ENCODE measurements at regions not wholly inside any gene's neighbourhood (a gene's known extent, or its start where the extent isn't known, plus 50 kb on each side); places are given as distances from the start of the nearest gene placed in this dataset.

- no peak for DNase-seq (ENCODE audit: low read depth)
Observed at GRCh38 chr6:90905351-90905750, 318.5 kb upstream of the MAP3K7 start.

GRCh38 chr6:90900034-90900433 is 313.2 kb upstream of the MAP3K7 start:
- H3K4me3 ChIP-seq (ENCODE audit: low read length): no peak overlapping the region
- no peak for DNase-seq (ENCODE audit: low read depth)
- TF ChIP-seq, protein P1, sequence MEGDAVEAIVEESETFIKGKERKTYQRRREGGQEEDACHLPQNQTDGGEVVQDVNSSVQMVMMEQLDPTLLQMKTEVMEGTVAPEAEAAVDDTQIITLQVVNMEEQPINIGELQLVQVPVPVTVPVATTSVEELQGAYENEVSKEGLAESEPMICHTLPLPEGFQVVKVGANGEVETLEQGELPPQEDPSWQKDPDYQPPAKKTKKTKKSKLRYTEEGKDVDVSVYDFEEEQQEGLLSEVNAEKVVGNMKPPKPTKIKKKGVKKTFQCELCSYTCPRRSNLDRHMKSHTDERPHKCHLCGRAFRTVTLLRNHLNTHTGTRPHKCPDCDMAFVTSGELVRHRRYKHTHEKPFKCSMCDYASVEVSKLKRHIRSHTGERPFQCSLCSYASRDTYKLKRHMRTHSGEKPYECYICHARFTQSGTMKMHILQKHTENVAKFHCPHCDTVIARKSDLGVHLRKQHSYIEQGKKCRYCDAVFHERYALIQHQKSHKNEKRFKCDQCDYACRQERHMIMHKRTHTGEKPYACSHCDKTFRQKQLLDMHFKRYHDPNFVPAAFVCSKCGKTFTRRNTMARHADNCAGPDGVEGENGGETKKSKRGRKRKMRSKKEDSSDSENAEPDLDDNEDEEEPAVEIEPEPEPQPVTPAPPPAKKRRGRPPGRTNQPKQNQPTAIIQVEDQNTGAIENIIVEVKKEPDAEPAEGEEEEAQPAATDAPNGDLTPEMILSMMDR (conservative IDR thresholded peaks at IDR 0.05; ENCODE audit: low read length): no peak

More at GRCh38 chr6:90905351-90905750, 318.5 kb upstream of the MAP3K7 start:
- TF ChIP-seq, protein P1 (conservative IDR thresholded peaks at IDR 0.05; ENCODE audit: low read length): no peak
- H3K4me3 ChIP-seq (ENCODE audit: low read length): no peak overlapping the region

DNA sequence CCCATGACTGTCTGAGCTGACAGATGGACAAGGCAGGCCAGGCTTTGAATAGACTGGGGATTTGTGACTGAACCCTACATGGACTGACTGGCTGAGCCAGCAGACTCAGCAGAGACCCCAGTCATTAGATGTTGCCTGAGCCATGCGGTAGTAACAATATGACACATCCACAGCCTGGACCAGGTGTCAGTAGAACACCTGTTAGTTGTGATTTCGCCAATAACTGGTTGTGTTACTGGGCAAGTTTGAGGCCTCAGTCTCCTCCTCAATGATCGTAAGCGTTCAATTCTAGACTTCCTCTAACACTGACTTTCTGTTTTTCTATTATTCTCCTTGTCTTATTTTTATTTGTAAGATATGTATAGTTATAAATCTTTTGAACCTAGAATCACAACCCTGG is 311.9 kb upstream of the MAP3K7 start:
- TF ChIP-seq, protein P1 (conservative IDR thresholded peaks at IDR 0.05; ENCODE audit: low read length): no peak
- DNase-seq (ENCODE audit: low read depth): no peak
- H3K4me3 ChIP-seq (ENCODE audit: low read length): no peak overlapping the region

DNA sequence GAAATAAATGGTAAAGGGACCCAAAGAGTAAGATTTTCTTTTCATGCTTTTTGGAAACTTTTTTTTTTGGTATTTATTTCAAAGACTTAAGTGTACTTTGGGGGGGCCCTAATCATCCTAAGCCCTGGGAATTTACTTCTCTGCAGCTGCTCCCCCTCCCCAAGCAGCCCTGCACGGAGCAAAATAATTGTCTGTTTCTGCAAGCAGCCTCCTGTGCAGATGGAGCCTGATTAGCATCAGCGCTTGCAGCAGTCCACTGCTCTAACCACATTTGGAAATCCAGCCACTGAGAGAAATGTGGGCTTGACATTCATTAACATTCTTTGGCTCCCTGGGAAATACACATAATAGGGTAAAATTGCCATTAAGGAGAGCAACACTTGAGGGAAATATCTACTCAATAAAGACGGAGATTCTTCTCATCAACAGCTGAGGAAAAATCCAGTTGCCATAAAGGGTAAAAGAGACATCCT is 309.2 kb upstream of the MAP3K7 start:
- TF ChIP-seq, protein P1 (conservative IDR thresholded peaks at IDR 0.05; ENCODE audit: low read length): no peak
- H3K4me3 ChIP-seq (ENCODE audit: low read length): no peak overlapping the region
- DNase-seq (ENCODE audit: low read depth): no peak

DNA sequence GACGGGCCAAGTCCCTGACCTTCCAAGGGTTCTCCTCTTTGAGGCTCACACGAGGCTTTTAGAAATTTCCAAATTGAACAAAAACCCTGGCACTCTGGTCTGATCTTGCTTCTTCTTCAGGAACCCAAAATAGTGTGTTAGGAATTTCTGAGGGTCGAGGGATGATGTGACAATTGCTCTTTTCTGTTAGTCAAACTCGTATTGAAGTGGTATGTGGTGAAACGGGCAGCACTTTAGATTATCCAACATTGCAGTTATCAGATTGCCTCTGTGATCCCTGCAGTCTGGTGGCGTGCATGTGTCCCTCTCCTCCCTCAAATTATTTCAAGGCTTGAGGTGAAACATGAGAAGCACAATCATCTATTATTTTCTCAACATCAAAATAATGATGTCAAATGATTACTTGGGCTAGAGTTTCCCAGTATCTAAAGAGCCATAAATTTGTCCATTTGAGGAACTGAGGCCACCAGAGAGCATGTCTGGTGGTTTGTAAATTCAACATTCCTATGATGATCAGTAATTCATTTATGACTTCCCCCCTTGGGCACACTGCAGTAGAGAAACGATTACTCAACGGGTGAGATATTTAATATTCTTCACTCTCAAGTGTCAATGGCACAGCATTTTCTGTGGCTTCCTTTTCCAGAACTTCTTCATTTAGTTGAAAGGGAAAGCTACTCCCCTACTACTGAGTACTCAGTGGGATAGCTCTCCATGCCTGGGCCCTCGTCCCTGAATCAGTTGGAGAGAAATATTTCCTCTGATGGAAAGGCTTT is 308.6 kb upstream of the MAP3K7 start:
- H3K4me3 ChIP-seq (ENCODE audit: low read length): no peak overlapping the region
- no peak for DNase-seq (ENCODE audit: low read depth)
- TF ChIP-seq, protein P1 (conservative IDR thresholded peaks at IDR 0.05; ENCODE audit: low read length): no peak

GRCh38 chr6:90894285-90895130 is 307.6 kb upstream of the MAP3K7 start:
- H3K4me3 ChIP-seq (ENCODE audit: low read length): no peak overlapping the region
- TF ChIP-seq, protein P1 (conservative IDR thresholded peaks at IDR 0.05; ENCODE audit: low read length): no peak
- DNase-seq (ENCODE audit: low read depth): no peak
